Osteoblast (primary cell): ENCODE measurements at regions not wholly inside any gene's neighbourhood (a gene's known extent, or its start where the extent isn't known, plus 50 kb on each side); places are given as distances from the start of the nearest gene placed in this dataset.

Source experiments
- DNase-seq: peaks from one replicate; pipeline ENCODE4 v3.0.0; 2011; ENCODE audit warnings: low spot score, mixed read lengths; ENCODE audit not compliant: insufficient read length; ENCODE audit errors: missing footprints
- H2AFZ ChIP-seq: 2 replicates; pipeline ENCODE4 v1.6.0; 2011; ENCODE audit warnings: mild to moderate bottlenecking, low read length
- H3K27ac ChIP-seq: 2 replicates; pipeline ENCODE4 v1.5.1; 2011; ENCODE audit warnings: mild to moderate bottlenecking, low read depth, low read length, moderate library complexity
- H3K27me3 ChIP-seq: 2 replicates; pipeline ENCODE4 v1.6.0; 2012; ENCODE audit warnings: mild to moderate bottlenecking, control low read depth, inconsistent platforms, low read length, moderate library complexity; ENCODE audit not compliant: insufficient read depth
- H3K36me3 ChIP-seq: 2 replicates; pipeline ENCODE4 v1.5.1; 2011; ENCODE audit warnings: mild to moderate bottlenecking, low read length, control low read depth, moderate library complexity; ENCODE audit not compliant: insufficient read depth
- H3K4me1 ChIP-seq: 2 replicates; pipeline ENCODE4 v1.5.1; 2011; ENCODE audit warnings: mild to moderate bottlenecking, low read length, control low read depth, moderate library complexity; ENCODE audit not compliant: insufficient read depth
- H3K4me2 ChIP-seq: 2 replicates; pipeline ENCODE4 v1.6.0; 2011; ENCODE audit warnings: mild to moderate bottlenecking, low read length; ENCODE audit not compliant: insufficient read depth
- H3K4me3 ChIP-seq: fragments of 200-600 bp; sonication (generic); 3 replicates; pipeline ENCODE4 v1.5.1; 2012; ENCODE audit warnings: mild to moderate bottlenecking, low read length, inconsistent platforms; ENCODE audit not compliant: insufficient read depth
- H3K79me2 ChIP-seq: 2 replicates; pipeline ENCODE4 v1.6.0; 2012; ENCODE audit warnings: mild to moderate bottlenecking, low read length, control low read depth, inconsistent platforms; ENCODE audit not compliant: insufficient read depth
- H3K9me3 ChIP-seq: 2 replicates; pipeline ENCODE4 v1.5.1; 2011; ENCODE audit warnings: low read depth, low read length, control low read depth
- H4K20me1 ChIP-seq: 2 replicates; pipeline ENCODE4 v1.6.0; 2012; ENCODE audit warnings: mild to moderate bottlenecking, low read length, control low read depth; ENCODE audit not compliant: insufficient read depth
- CTCF ChIP-seq: IDR thresholded peaks from 2 replicates; pipeline ENCODE4 v1.5.1; 2011; ENCODE audit warnings: mild to moderate bottlenecking, low read depth, low read length, moderate library complexity; ENCODE audit errors: extremely low read depth

DNA sequence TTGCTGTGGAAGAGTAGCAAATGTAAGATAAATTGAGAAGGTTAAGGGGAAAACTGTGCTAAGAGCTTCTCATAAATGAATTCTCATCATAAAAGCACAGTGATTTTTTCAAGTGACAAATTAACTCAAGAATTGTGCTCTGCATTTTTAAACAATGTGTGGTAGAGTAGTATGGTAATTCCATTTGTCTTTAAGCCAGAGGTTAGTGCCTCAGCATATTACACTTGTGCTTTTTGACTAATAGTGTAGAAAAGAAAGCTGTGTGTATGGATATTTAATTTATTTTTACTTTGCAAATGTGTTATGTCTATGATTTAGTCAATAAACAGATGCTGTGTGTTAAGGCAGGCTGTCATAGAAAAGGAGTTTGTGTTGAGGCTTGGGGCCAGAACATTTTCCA is 61.0 kb downstream of the FHIP1A start:
- H3K9me3 ChIP-seq: no peaks in the 10 kb centered on the region
- no peaks in the 10 kb centered on the region for H3K4me1 ChIP-seq
- H3K4me3 ChIP-seq: no peak overlapping the region
- no peaks in the 10 kb centered on the region for H4K20me1 ChIP-seq
- no peaks in the 10 kb centered on the region for H3K36me3 ChIP-seq
- H3K79me2 ChIP-seq: no peaks in the 10 kb centered on the region
- H3K27ac ChIP-seq: no peak overlapping the region
- no peaks in the 10 kb centered on the region for H3K27me3 ChIP-seq
- TF ChIP-seq CTCF: no peak
- no peak for DNase-seq
- H2AFZ ChIP-seq: no peak overlapping the region
- H3K4me2 ChIP-seq: no peak overlapping the region

DNA sequence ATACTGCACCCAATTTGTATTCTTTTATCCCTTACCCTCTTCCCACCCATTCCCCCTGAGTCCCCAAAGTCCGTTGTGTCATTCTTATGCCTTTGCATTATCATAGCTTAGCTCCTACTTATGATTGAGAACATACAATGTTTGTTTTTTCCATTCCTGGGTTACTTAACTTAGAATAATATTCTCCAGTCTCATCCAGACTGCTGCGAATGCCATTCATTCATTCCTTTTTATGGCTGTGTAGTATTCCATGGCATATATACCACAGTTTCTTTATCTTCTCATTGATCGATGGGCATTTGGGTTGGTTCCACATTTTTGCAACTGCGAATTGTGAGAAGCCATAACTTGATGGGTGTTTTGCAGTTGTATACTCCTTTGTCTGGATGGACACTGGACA is 62.8 kb downstream of the FHIP1A start:
- Histone ChIP-seq H3K36me3 (no peaks in the 10 kb centered on the region), H3K9me3 (no peaks in the 10 kb centered on the region), H3K4me2 (no peak overlapping the region), H3K4me1 (no peaks in the 10 kb centered on the region), H3K27ac (no peak overlapping the region), H3K27me3 (no peaks in the 10 kb centered on the region), H2AFZ (no peak overlapping the region), H3K4me3 (no peak overlapping the region), H3K79me2 (no peaks in the 10 kb centered on the region), H4K20me1 (no peaks in the 10 kb centered on the region)
- TF ChIP-seq CTCF: no peak
- no peak for DNase-seq

- Histone ChIP-seq H3K9me3 (no peaks in the 10 kb centered on the region), H3K4me1 (no peaks in the 10 kb centered on the region), H3K27me3 (no peaks in the 10 kb centered on the region), H2AFZ (no peak overlapping the region), H3K27ac (no peak overlapping the region), H3K4me3 (no peak overlapping the region), H3K4me2 (no peak overlapping the region), H3K79me2 (no peaks in the 10 kb centered on the region), H3K36me3 (no peaks in the 10 kb centered on the region), H4K20me1 (no peaks in the 10 kb centered on the region)
- DNase-seq: no peak
- TF ChIP-seq CTCF: no peak
These were observed 63.3 kb downstream of the FHIP1A start for GRCh38 chr4:151472297-151472696.

- Histone ChIP-seq H3K79me2 (no peaks in the 10 kb centered on the region), H3K36me3 (no peaks in the 10 kb centered on the region), H3K27me3 (no peaks in the 10 kb centered on the region), H4K20me1 (no peaks in the 10 kb centered on the region), H3K27ac (no peak overlapping the region), H3K4me3 (no peak overlapping the region), H2AFZ (no peak overlapping the region), H3K4me1 (no peaks in the 10 kb centered on the region), H3K9me3 (no peaks in the 10 kb centered on the region), H3K4me2 (no peak overlapping the region)
- DNase-seq: no peak
- no peak for TF ChIP-seq CTCF
These were observed 63.7 kb downstream of the FHIP1A start for GRCh38 chr4:151472711-151473110.
